HG02763 (cell line): ENCODE measurements at regions not wholly inside any gene's neighbourhood (a gene's known extent, or its start where the extent isn't known, plus 50 kb on each side); places are given as distances from the start of the nearest gene placed in this dataset.
"Not testable (repeated sequence)": the region's sequence is repeated elsewhere in the genome, so short reads cannot be mapped to it uniquely, and the experiment has no call there.

Experiments
- ATAC-seq: cut with Tn5 transposase; IDR thresholded peaks from one replicate; pipeline ENCODE4 v1.9.1; 2021; ENCODE audit warnings: mild to moderate bottlenecking, moderate library complexity; ENCODE audit not compliant: unreplicated experiment

DNA sequence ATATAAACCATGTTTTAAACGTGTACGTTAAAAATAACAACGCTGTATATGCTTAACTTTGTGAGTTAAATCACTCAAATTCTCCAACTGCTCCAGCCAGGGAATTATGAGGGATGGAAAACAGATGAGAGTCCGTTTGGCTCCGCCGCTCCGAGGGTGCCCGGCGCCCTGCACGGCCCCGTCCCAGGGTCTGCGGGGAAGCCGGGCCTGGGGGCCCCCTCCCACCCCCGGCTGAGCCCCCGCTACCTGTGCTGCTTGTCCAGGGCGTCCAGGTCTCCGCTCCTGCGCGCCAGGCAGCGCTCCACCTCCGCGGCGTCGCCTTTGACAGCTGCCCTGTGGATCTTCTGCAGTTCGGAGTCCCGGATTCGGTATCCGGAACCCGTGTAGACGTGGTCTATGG is 415.5 kb downstream of the FOXD4L4 start:
- ATAC-seq = not testable (repeated sequence)

DNA sequence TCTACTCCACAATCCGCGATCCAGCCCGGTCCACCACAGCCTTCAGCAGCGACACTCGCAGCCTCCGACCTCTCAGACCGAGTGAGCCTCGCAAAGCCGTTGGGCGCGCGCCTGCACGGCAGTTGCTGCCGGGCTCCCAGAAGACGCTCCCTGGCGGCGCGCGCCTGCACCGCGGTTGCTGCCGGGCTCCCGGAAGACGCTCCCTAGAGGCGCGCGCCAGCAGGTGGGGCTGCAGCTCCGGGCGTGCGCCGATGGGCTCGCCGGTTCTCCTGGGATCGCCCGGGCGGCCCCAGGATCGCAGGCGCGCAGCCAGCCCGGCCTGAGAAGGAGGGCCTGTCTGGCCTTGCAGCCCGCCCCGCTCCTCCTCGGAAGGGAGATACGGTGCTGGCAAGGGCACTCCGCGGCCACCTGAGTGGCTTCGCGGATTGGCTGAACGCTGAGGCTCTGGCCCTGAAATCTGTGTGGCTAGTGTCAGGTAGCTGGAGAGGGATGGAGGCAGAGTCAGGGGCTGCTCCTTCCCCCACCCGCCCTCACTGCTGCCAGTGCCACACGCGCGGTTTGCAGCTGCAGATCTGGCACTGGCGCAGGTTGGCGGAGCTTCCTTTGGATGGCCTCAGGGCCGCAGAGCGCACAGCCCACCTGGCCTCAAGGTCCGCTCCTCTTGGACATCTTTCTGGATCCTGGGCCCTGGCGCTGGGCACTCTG is 416.2 kb downstream of the FOXD4L4 start:
- peak; percentile 100 for ATAC-seq

DNA sequence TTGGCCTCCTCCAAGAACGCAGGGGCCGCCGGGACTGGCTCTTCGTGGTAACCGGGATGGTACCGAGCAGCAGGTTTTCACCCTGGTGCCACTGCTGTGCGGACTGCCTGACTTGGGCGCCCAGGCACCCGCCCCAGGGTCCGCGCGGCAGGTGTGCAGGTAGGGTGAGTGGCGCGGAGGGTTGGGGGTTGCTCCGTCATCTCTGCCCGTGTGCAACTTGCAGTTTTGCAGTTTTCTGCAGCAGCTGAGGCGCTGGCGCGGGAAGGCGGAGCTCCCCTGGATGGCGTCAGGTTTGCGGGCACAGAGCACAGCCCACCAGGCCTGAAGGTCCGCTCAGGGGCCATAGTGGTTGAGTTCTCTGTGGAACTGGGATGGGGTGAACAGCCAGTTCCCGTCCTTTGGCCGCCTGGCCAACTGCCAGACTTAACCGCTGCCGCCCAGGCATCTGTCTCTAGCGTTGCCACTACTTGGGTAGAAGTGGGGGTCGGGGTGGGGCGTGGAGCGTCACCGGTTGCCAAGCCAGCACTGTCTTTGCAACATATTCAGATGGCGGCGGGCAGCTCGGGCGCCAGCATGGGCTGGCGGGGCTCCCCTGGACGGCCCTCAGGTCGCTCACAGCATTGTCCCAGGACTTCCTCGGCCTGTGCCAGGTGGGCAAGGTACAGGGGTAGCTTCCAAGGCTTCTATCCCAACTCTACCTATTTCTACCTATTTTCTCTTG is 417.2 kb downstream of the FOXD4L4 start:
- not testable (repeated sequence) for ATAC-seq

DNA sequence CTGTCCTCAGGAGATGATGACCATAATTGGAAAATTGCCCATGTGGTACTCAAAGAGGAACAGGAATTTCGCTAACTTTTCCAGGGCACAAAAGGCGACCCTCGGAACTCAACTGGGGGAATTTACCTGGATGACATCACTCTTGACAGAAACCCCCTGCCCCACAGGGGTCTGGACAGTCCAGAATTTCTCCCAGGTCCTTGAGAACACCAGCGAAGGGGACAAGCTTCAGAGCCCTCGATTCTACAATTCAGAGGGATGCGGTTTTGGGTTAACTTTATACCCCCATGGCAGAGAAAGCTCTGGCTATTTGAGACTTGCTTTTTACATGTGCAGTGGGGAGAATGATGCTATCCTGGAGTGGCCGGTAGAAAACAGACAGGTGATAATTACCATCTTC is 445.4 kb downstream of the FOXD4L4 start:
- not testable (repeated sequence) for ATAC-seq

DNA sequence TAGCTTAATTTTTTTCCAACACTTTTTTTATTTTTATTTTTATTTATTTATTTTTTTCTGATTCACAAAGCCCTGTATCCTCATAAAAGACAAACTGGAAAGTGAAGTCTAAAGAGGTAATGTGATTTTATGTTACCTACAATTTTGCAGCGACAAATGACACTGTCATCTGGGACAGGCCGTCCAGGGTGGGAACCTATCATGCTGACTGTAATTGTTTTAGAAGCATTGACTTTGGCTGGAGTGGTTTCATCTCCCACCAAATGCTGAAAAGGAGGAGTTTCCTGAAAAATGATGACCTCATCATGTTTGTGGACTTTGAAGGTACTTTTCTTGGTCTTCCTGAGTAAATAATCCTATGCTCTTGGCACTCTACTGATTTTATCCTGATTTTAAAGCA is 446.7 kb downstream of the FOXD4L4 start:
- ATAC-seq = not testable (repeated sequence)

DNA sequence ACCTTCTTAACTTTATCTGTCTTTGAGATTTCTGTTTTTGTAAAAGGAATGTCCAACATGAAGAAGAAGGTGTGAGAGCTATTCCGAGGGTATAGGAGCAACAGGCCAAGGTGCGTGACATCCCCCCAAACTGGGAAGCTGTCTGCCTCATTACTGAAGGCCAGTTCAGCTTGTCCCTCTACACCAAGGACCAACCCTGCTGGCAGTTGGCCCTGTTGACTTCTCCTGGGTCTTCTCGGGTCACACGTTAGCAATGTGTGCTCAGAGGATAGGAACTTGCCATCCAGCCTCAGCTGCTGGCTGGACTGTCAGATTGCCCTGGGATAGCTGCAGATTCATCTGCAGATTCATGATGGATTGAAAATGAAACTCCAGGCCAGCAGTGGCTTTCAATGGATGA is 460.3 kb downstream of the FOXD4L4 start:
- not testable (repeated sequence) for ATAC-seq

DNA sequence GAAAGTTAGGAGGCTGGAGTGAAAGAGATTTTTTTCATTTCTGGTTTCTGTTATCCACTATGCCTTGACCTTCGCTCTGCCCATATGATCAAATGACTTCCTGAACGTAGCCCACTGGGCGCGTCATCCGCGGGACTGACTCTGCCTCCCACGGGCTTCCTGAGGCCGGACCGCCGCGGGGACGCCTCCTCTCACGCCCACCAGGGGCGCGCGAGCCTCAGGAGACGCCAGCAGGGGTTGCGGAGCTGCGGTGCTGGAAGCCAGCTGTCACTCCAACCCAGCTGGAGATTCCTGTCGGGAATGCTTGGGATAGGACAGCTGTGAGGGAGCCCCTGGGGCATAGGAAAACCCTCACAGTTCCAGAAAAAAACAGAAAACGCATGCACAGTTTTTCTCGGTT is 461.5 kb downstream of the FOXD4L4 start:
- not testable (repeated sequence) for ATAC-seq

DNA sequence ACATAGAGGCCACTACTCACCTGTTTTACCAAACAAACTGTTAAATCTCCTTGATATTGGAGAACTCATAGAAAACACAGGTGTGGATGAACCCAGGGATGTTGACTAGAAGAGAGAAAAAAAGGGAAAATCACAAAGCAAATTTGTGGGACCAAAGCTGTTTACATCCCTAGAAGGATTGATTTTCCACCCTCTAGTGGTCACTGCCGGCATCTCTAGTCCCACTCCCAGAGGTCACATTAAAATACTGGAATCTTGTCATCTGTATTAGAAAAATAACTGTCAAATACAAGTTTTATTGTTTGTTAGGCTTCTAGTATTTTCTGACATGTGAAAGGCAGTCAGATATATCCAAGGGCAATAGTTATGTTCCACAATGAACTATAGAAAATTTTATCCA is 469.7 kb downstream of the FOXD4L4 start:
- peak; percentile 78 for ATAC-seq

DNA sequence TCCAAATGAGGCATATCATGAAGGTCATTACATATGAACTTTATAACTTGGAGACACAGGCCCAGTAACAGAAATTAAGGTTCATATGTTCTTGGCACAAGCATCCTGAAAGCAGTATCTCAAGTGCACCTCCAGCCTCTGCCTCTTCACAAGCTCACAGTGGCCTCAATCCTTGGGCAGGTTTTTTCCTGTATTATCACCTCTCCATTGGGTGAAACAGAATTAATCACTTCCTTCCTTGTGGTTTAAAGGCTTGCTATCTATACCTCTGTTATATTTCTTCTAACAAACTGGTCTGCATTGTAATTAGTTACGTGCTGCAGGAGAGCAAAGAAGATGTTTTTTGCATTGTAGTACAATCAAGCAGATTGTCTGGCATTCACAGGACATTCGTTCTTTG is 471.0 kb downstream of the FOXD4L4 start:
- not testable (repeated sequence) for ATAC-seq

DNA sequence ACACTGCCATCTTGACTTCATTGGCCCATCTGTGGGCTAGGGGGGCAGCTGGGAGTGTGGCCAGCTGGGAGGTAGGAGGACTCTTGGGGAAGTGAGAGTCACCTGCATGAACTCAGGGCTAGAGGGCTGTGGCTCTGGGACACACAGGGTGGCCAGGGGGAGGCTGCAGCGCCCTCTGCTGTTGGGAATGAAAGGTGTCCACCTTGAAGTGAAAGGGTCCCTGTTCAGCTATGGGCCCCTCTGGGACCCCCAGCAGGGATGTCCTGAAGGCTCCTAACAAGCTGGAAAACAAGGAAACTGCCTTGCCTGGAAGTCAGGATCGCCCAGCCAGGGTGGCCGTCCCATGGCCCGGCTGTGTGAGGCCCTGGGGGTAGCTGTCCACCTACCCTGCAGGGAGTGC is 507.8 kb downstream of the FOXD4L4 start:
- ATAC-seq = not testable (repeated sequence)

DNA sequence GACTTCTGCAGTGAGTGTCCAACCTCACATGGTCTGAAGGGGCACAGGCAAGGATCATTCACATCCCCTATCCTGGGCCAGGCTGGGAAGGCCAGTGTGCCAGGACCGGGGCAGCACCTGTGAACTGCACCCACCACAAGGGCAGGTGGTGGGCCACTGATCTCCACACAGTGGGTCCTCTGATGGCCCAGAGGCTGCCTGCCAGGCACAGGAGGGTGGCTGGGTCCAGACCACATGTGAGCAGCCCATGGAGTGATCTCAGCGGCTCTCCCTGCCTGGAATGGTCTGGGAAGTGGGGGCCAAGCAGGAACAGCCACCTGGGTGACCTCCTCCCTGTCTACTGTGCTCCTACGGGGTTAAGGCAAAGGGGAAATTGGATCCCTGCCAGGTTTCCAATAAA is 508.5 kb downstream of the FOXD4L4 start:
- ATAC-seq = not testable (repeated sequence)

DNA sequence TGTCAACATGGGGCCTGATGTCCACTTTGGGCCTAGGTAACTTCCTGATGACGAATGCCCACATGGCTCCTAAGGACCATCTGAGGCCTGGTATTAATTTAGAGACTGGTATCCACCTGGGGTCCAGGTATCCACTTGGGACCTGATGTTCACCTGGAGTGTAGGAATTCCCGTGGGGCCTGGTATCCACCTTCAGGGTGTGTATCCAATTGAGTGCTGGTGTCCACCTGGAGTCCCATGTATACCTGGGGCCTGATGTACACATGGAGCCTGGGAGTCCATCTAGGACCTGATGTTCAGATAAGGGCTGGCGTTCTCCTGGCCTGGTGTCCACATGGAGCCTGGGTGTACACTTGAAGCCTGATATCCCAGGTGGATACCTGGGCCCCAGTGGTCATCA is 520.6 kb downstream of the FOXD4L4 start:
- ATAC-seq = not testable (repeated sequence)

DNA sequence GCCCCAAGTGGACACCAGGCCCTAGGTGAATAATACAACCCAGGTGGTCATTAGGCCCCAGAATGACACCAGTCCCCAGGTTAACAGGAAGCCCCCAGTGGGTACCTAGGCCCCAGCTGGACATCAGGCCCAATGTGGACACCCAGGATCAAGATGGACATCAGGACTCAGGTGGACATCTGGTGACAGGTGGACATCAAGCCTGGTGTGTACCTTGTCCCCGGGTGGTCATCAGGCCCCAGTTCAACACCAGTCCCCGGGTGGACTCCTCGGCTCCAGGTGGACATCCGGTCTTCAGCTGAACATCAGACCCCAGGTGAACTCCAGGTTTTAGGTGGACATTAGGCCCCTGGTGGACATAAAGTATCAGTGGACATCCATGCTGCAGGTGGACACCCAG is 524.6 kb downstream of the FOXD4L4 start:
- not testable (repeated sequence) for ATAC-seq

DNA sequence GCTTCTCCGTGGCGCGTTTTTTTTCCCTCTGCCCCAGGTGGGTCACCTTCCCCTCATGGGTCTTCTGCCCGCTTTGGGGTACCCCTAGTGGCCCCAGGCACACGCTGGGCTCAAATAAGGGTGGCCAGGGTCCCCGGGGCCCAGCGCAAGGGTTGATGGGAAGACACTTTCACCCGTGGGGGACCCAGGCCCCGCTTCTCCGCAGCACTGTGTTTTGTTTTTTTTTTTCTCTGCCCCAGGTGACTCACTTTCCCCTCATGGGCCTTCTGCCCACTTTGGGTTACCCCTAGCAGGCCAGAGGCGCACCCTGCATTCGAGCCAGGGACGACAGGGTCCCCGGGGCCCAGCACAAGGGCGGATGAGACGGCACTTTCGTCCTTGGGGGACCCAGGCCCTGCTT is 526.7 kb downstream of the FOXD4L4 start:
- ATAC-seq = not testable (repeated sequence)

DNA sequence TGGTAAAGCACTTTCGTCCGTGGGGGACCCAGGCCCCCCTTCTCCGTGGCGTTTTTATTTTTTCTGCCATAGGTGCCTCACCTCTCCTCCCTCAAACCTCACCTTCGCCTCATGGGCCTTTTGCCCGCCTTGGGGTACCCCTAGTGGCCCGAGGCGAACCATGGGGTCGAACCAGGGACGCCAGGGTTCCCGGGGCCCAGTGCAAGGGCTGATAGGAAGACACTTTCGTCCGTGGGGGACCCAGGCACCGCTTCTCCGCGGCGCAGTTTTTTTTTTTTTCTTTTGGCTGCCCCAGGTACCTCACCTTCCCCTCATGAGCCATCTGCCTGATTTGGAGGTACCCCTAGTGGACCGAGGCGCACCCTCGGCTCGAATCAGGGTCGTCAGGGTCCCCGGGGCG is 527.8 kb downstream of the FOXD4L4 start:
- not testable (repeated sequence) for ATAC-seq

DNA sequence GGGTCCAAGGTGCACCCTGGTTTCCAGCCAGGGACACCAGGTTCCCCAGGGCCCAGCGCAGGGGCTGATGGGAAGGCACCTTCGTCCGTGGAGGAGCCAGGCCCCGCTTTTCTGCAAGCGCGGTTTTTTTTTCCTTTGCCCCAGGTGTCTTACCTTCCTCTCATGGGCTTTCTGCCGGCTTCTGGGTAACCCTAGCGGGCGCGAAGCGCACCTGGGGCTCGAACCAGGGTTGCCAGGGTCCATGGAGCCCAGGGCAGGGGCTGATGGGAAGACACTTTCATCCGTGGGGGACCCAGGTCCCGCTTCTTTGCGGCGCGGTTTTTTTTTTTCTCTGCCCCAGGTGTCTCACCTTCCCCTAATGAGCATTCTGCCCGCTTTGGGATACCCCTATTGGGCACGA is 529.3 kb downstream of the FOXD4L4 start:
- ATAC-seq = not testable (repeated sequence)

DNA sequence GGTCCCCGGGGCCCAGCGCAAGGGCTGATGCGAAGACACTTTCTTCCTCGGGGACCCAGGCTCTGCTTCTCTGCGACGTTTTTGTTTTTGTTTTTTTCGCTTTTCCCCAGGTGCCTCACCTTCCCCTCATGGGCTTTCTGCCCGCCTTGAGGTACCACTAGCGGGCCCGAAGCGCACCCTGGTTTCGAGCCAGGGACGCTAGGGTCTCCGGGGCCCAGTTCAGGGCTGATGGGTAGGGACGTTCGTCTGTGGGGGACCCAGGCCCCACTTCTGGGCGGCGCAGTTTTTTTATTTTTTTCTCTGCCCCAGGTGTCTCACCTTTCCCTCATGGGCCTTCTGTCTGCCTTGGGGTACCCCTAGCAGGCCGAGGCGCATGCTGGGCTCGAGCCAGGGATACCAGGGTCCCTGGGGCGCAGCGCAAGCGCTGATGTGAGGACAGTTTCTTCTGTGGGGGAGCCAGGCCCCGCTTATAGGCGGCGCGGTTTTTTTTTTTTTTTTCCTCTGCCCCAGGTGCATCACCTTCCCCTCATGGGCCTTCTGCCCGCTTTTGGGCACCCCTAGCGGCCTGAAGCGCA is 530.0 kb downstream of the FOXD4L4 start:
- ATAC-seq = not testable (repeated sequence)

DNA sequence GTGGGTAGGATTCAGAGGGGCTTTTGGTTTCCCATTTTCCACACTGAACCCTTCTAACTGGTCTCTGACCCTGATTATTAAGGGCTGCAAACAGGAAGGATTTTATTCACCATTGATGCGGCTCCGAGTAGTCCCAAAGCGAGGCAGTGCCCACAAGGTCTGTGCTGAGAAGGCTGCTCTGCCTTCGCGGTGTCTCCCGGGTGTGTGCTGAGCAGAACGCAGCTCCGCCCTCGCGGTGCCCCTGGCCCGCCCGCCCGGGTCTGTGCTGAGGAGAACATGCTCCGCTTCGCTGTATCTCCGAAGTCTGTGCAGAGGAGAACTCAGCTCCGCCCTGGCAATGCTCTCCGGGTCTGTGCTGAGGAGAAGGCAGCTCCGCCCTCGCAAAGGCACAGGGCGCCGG is 530.7 kb downstream of the FOXD4L4 start:
- not testable (repeated sequence) for ATAC-seq

DNA sequence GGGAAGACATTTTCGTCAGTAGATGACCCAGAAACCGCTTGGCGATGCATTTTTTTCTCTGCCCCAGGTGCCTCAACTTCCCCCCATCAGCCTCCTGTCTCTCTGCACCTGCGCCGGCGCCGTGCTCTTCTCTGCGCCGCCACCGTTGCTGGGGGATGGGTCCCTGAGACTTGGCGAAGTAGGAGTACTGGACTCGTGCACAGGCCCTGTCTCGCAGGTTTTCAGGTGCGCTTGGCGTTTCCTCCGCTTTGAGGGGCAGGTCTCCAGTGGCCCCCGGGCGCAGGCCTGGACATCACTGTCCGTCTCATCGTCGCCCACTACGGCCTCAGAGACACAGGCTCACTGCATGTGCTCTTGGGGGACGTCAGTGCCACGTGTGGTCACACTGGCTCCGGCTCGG is 532.1 kb downstream of the FOXD4L4 start:
- ATAC-seq = not testable (repeated sequence)

DNA sequence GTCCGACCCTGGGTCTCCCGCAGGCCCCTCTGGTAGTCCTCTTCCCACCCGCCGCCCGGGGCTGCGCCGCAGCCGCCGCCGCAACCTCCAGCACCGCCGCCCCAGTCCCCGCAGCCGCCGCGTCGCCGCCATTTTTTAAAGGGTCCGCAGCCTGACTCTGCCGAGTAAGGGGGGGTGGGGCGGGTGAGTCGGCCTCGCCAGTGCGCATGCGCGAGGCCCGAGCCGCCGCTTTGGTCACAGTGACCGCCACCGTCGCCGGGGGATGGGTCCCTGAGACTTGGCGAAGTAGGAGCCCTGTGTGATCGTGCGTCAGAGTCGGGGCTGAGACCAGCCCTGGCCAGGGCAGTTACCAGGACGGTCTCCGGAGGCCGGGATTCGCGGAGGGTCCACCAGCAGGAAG is 532.8 kb downstream of the FOXD4L4 start:
- not testable (repeated sequence) for ATAC-seq

DNA sequence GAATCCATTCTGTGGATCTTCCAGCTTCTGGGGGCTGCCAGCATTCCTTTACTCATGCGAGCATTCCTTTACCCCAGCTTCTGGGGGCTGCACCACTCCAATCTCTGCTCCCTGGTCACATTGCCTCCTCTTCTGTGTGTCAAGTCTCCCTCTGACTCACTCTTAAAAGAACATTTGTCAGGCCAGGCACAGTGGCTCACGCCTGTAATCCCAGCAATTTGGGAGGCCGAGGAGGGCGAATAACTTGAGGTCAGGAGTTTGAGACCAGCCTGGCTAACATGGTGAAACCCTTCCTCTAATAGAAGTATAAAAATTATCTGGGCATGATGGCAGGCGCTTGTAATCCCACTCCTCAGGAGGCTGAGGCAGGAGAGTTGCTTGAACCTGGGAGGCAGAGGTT is 541.9 kb downstream of the FOXD4L4 start:
- ATAC-seq = not testable (repeated sequence)
